ENCODE measurements at regions not wholly inside any gene's neighbourhood (a gene's known extent, or its start where the extent isn't known, plus 50 kb on each side); places are given as distances from the start of the nearest gene placed in this dataset.
A peak's percentile ranks its signal among the peaks of the same experiment; 100 is the strongest.
"Not testable (repeated sequence)": the region's sequence is repeated elsewhere in the genome, so short reads cannot be mapped to it uniquely, and the experiment has no call there.

DNA sequence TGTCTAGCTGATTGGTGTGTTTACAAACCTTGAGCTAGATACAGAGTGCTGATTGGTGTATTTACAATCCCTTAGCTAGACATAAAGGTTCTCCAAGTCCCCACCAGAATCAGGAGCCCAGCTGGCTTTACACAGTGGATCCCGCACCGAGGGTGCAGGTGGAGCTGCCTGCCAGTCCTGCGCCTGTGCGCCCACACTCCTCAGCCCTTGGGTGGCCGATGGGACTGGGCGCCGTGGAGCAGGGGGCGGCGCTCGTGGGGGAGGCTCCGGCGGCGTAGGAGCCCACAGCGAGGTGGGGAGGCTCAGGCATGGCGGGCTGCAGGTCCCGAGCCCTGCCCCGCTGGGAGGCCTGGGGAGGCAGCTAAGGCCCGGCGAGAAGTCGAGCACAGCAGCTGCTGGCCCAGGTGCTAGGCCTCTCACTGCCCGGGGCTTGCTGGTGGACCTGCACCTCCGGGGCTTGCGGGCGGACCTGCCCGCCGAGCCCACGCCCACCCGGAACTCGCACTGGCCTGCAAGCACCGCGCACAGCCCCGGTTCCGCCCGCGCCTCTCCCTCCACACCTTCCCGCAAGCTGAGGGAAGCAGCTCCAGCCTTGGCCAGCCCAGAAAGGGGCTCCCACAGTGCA lies 51.0 kb upstream of the CDYL start:
- DNase-seq: not testable (repeated sequence)

DNA sequence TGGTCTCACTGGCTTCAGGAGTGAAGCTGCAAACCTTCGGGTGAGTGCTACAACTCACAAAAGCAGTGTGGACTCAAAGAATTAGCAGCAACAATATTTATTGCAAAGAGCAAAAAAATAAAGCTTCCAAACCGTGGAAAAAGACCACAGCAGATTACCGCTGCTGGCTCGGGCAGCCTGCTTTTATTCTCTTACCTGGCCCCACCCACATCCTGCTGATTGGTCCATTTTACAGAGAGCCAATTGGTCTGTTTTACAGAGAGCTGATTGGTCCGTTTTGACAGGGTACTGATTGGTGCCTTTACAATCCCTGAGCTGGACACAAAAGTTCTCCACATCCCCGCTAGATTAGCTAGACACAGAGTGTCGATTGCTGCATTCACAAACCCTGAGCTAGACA lies 51.5 kb upstream of the CDYL start:
- DNase-seq: not testable (repeated sequence)

DNA sequence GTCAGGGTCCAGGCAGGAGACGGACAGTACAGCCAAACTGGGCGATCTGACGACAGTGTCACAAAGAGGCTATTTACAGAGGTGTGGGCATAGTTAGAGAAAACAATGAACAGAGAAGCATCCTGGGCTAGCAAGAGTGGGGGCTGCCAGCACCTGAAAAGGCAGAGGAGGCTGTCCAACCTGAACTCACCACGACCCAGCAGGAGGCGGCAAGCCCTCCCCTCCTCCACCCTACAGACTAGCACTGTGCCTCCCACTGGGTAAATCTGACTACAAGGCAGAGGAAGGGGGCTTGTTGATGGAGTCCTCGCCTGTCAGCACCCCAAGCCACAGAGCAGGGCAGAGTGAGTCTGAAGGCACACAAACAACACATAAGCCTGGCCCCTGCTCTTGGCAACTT lies 52.8 kb upstream of the CDYL start:
- DNase-seq: no peak

DNA sequence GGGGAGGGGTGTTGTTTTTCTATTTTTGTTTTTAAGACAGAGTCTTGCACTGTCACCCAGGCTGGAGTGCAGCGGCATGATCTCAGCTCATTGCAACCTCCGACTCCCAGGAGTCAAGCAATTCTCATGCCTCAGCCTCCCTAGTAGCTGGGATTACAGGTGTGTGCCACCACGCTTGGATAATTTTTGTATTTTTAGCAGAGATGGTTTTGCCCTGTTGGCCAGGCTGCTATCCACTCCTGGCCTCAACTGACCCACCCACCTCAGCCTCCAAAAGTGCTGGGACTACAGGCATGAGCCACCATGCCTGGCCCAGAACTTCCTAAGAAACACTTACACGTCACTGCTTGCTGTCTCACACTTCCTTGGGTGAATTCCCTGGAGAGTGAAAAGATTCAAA lies 54.8 kb upstream of the CDYL start:
- not testable (repeated sequence) for DNase-seq

DNA sequence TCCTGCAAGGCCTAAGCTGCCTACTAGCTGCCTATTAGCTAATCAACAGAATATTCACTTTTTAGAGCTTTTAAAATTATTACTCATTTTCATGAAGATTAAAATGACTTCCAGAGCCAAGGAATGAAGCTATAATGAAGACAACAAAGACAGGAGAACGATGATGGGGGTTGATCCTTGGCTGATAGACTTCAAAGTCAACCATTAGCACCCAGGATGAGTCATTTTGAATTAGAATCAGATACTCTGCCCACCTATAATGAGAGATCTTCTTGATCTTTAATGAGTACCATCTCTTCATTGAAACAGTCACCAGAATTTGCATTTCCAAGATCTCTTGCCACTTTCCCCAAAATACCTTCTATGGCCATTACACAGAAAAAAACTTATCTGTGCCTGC lies 56.7 kb upstream of the CDYL start:
- no peak for DNase-seq

DNA sequence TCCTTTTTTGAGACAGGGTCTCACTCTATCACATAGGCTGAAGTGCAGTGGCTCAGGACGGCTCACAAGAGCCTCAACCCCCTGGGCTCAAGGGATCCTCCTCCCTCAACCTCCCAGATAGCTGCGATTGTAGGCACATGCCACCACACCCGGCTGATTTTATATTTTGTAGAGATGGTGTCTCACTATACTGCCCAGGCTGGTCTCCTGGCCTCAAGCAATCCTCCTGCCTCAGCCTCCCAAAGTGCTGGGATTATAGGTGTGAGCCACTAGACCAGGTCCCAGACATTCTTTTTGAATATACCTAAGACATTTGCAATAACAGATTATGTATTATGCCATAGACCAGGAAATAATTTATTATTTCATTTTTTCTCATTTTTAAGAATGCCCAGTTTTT lies 58.3 kb upstream of the CDYL start:
- no peak for DNase-seq

DNA sequence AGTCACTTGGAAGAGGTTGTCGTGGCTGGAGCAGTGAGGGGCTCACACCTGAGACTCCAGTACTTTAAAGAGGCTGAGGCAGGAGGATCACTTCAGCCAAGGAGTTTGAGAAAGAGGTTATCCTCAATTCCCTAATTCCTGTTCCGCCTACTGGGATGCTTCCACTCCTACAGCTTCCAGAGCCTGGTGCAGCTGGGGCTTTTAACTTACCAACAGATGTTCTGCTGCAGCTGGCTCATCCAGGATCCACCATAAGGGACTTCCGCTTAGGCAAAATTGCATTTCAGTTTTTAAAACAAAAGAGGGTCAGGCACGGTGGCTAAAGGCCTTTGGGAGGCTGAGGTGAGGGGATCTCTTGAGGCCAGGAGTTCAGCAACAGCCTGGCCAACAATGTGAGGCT lies 59.1 kb upstream of the CDYL start:
- DNase-seq: peak; percentile 41

DNA sequence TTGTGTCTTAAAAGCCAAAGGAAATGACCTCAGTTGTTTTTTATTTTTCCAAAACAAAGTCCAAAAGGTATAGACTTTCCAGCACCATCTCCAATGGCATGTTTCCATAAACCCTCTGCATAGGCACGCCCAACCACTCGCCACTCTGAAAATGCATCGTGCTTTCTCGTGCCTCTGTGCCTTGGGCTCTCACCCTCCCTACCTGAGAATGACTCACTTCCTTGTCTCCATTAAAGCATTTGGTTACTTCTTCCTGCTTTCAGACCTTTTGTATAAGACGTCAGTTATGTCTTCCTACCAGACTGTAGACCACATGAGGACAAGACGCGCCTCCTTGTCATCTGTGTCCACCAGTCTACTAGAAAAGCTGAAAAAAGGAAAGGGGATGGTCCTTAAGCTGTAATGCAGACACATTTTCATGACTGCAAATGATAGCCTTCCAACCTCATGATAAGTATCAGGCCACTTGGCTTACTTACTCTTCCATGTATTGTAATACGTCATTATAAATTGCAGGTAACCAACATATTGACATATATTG lies 61.2 kb upstream of the CDYL start:
- DNase-seq: no peak

DNA sequence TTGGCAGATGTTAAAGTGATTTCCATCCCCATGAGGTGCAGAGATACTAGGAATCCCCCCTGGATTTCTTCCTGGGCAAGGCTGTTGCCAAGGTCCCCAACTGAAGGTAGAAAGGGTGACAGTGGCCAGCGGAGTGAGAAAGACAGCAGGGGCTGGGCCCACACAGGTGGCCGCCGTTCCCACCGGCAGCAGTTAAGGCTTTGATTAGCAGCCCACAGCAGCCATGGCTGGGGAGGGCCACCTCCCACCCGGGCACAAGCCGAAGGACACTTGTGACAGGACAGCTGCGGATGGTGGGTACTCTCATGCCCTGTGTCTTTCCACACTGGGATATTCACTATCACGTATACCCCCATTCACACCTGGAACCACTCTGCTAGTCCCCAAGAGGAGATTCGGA lies 63.9 kb upstream of the CDYL start:
- no peak for DNase-seq

DNA sequence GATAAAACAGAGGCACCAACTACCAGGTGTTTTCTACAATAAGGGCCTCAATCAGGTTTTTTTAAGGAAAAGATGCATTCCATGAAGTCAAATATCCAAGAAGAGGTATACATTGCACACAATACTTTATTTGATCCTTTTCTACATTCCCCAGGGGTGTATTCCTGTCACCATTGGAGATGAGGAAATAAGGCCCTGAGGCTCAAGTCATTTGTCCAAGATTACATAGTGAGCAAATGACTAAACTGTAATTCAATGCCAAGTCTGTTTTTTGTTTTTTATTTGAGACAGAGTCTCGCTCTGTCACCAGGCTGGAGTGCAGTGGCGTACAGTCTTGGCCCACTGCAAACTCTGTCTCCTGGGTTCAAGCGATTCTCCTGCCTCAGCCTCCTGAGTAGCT lies 69.2 kb upstream of the CDYL start:
- DNase-seq: no peak

DNA sequence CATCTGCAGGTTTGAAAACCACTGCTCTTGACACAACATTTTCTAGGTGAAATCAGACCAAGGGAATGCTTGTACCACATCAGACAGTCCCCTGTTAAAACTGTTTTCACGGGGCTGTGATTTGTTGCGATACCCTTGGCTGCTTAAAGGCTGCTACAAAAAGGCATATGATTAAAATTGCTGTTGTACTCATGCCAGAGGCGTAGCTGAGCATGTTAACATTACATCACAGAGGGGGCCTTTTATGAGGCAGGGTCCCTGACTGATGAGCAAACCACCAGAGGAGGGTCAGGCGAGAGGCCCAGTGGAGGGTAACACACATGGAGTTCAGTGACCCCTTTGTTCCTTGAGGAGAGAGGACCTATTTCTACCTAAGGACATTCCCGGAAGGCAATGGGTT lies 70.4 kb upstream of the CDYL start:
- no peak for DNase-seq

DNA sequence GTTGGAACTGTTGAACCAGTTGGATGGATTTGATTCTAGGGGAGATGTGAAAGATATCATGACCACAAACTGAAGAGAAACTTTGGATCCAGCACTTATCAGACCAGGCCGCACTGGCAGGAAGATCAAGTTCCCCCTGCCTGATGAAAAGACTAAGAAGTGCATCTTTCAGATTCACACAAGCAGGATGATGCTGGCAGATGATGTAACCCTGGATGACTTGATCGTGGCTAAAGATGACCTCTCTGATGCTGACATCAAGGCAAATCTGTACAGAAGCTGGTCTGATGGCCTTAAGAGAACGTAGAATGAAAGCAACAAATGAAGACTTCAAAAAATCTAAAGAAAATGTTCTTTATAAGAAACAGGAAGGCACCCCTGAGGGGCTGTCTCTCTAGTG lies 72.8 kb upstream of the CDYL start:
- no peak for DNase-seq

DNA sequence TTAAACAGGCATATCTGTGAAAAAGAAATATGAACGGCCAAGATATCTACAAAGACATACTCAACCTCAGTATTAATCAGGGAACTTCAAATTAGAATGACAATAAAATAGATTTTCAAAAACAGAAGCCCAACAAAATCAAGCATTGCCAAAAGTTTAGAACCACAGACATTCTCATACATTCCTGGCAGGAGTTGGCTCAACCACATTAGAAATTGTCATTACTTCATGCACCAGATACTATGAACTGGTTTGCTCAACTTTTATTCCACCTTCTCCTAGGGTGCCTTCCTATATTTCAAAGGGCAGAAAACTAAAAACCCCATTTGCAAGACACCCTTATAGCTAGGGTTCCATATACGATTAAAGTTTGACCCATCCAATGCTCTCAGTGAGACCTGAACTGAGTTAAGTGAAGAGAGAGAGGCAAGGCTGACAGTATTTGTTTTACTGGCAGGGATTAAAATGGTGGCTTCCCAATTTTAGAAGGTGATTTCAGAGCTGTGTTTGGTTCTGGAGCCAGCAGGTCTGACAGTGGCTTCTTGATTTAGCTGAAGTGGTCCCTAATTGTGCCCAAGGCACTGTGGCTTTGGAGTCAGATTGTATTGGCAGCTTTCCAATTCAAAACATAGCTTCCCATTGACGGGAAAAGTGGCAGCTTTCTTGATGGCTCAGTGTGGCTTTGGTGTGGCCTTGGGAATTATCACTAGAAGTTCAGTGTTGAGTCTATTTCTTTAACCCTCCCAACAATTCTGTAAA lies 77.1 kb upstream of the CDYL start:
- DNase-seq: no peak

DNA sequence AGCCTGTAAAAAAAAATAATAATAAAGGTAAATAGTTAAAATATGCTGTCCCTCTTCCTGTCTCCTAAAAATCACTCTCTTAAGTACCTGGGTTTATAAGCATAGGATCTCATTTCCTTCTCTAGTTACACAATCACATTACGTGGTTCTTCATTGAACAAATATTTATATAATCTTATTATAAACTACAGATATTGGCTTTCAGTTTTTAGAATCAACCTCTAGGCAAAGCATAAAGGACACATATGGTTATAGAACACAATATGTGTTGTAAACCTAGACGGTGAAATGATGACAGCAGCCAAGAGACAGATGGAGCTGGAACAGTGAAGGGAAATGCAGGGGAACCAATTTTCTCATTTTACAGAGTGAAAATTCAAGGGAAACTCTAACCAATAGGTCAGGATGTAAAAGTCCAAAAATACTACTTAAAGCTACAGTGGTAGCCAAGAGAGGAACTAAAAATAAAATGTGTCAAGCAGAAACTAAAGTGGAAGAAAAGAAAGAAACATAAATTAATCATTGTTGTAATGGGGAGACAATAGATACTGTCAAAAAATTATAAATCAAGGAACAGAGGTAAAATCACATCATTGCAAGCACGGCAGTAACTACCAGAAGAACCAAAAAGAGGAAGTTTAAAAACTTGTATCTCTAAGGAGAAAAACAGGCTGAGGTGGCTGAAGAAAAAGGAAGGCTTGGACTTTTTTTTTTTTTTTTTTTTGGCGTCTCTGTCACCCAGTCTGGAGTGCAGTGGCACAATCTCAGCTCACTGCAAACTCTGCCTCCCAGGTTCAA lies 82.8 kb upstream of the CDYL start:
- no peak for DNase-seq

DNA sequence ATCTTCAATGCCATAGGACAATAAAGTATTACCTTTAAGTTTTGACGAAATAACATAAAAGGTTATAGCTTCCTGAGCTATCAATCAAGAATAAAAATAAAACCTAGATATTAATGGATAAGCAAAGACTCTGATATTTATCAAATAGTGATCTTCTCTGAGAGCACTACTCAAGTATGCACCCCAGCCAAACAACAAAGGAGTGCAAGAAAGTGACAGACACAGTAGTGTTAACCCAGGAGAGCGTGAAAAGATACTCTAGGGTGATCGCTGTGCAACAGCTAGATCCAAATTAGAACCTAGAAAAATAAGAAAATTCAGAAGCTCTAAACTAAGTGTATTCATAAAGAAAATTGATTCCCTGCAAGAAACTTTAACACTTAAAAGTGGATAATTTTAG lies 83.5 kb upstream of the CDYL start:
- no peak for DNase-seq

DNA sequence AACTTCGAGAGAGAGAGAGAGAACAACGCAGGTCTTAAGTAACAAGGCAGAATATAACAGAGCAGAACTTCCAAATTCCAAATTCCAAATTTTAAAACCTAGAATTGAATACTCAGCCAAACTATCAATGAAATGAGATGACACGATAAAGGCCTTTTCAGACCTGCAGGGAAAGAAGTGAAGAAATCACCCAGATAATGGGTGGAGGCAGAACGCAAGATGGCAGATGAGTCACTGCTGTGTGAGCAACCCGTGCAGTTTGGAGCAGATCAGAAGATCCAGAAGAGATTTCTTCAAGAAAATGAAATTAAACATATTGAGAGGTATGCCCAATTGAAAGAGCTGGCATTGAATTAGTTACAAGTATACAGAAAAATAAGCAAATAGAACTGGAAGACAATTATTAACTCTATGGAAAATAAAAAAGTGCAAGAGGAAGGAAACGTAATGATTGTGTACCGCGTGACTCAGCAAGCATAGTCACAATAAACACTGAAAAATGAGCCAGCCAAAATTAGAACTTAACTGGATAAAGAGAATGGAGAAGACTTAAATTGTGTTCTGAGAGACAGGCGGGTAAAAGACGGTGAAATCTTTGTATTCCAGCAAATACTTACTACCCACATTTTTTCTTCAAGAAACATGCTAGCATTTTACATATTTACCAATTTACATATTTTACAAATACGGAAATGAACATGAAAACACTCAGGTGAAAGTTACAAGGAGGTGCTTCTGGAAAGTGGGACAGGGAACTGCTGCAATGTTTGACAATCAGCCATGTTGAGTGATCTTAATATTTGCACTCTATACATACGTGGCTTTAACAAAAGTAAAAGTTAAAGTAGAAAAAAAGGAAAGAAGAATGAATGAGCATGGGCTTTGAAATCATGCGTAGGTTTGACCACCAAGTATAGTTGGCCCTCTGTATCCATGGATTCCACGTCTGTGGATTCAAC lies 87.9 kb upstream of the CDYL start:
- DNase-seq: no peak

DNA sequence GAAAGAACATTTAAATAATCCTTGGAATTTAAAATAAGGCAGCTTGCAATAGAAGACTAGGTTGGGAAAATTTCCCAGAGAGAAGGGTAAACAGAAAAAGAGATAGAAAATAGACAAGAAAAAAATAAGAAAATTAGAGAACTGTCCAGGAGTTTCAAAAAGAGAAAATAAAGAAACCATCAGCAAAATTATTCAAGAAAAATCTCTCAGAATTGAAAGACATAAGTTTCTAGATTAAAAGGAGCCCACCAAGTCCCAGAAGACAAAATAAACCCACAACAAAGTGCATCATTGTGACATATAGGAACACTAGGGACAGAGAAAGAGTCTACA lies 88.6 kb upstream of the CDYL start:
- DNase-seq: no peak

DNA sequence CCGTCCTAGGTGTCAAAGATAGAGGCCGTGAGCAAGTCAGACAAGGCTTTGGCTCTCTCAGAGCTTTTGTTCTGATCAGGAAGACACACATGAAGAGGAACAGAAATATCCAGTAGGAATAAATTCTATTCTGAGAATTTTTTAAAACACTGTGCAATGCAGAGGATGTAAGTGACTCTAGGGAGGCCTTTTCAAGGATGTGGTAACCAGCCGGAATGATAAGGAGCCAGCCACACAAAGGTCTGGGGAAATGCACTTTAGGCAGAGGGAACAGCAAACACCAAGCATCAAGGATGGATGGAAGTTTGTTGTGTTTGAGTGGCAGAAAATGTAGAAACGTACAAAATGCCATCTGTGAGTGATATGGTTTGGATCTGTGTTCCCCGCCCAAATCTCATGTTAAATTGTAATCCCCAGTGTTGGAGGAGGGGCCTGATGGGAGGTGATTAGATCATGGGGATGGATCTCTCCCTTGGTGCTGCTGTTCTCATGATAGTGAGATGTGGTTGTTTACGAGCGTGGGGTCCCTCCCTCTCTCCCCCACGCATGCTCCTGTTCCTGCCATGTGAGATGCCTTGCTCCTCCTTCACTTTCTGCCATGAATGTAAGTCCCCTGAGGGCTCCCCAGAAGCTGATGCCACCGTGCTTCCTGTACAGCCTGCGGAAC lies 93.6 kb upstream of the CDYL start:
- no peak for DNase-seq

DNA sequence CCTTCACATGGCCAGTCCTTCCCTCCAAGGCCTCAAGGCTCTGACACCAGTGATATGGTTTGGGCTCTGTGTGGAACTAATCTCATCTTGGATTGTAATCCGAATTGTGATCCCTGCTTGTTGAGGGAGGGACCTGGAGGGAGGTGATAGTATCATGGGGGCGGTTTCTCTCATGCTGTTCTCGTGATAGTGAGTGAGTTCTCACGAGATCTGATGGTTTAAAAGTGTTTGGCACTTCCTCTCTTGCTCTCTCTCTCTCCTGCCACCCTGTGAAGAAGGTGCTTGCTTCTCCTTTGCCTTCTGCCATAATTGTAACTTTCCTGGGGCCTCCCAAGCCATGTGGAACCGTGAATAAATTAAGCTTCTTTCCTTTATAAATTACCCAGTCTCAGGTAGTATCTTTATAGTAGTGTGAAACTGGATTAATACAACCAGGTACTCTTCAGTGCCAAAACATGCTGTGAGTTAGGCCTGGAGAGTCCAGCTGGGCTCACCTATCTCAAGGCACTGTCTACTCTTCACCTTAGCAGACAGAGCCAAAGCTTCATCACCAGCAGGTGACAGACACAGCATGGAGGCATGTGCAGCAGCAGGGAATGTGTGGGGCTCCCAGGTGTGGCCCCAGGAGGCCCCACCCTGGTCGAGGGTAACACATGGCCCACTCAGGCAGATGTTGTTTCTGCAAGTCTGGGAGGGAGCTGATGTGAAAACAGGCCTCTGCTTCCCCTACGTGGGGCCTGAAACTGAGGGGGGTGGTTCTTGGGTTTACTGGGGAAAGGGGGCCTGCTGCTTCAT lies 97.5 kb upstream of the CDYL start:
- no peak for DNase-seq

DNA sequence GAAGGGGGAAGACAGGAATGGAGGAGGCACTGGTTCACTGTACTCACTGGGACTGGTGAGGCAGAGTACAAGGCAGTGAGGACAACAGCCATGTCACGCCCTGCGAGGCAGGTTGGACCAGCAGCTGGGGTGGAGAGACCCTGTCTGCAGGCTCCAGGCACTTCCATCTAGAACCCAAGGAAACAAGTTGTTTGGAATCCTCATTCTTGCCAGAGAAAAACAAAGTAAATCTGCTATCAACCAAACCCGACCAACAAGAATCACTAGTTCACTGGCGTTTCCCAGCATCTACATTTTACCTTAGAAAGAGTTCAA lies 98.5 kb upstream of the CDYL start:
- DNase-seq: no peak

Data from hindlimb muscle (tissue), 1 donor.